Endothelial cell (in vitro differentiated cells): ENCODE measurements at regions not wholly inside any gene's neighbourhood (a gene's known extent, or its start where the extent isn't known, plus 50 kb on each side); places are given as distances from the start of the nearest gene placed in this dataset.

Source experiments
- DNase-seq: peaks from one replicate; pipeline ENCODE4 v3.0.0; 2021; ENCODE audit warnings: low spot score
- H3K27ac Mint-ChIP-seq: one replicate; pipeline ENCODE4 v1.8.0; 2021; ENCODE audit warnings: mixed read lengths, inconsistent platforms; ENCODE audit not compliant: unreplicated experiment
- H3K27me3 Mint-ChIP-seq: one replicate; pipeline ENCODE4 v1.8.0; 2021; ENCODE audit warnings: mild to moderate bottlenecking, moderate library complexity, mixed read lengths, inconsistent platforms; ENCODE audit not compliant: unreplicated experiment
- H3K36me3 Mint-ChIP-seq: one replicate; pipeline ENCODE4 v1.8.0; 2021; ENCODE audit warnings: mild to moderate bottlenecking, low read depth, mixed read lengths, inconsistent platforms; ENCODE audit not compliant: unreplicated experiment
- H3K4me1 Mint-ChIP-seq: one replicate; pipeline ENCODE4 v1.8.0; 2021; ENCODE audit warnings: mild to moderate bottlenecking, mixed read lengths, inconsistent platforms; ENCODE audit not compliant: unreplicated experiment
- H3K4me3 Mint-ChIP-seq: one replicate; pipeline ENCODE4 v1.8.0; 2021; ENCODE audit warnings: mild to moderate bottlenecking, mixed read lengths, inconsistent platforms; ENCODE audit not compliant: unreplicated experiment
- H3K9me3 Mint-ChIP-seq: one replicate; pipeline ENCODE4 v1.8.0; 2021; ENCODE audit warnings: mixed read lengths, inconsistent platforms; ENCODE audit not compliant: unreplicated experiment
- CTCF ChIP-seq: fragments of 200-600 bp; sonication (generic); IDR thresholded peaks from one replicate; pipeline ENCODE4 v1.5.0; 2021; ENCODE audit warnings: antibody characterized with exemption; ENCODE audit not compliant: unreplicated experiment

- Mint-ChIP-seq H3K4me1 (no peaks in the 10 kb centered on the region), H3K27ac (no peak overlapping the region), H3K9me3 (no peaks in the 10 kb centered on the region), H3K36me3 (no peaks in the 10 kb centered on the region), H3K4me3 (no peak overlapping the region), H3K27me3 (no peaks in the 10 kb centered on the region)
- no peak for TF ChIP-seq CTCF
- DNase-seq, result no peak
These were observed 182.9 kb upstream of the MEF2C start for GRCh38 chr5:89065919-89066318.

- no peak for DNase-seq
- no peak overlapping the region for H3K4me3 Mint-ChIP-seq
- no peak overlapping the region for H3K27ac Mint-ChIP-seq
- H3K4me1 Mint-ChIP-seq, result no peaks in the 10 kb centered on the region
- TF ChIP-seq CTCF, result no peak
- H3K9me3 Mint-ChIP-seq, result no peaks in the 10 kb centered on the region
- H3K27me3 Mint-ChIP-seq, result no peaks in the 10 kb centered on the region
- no peaks in the 10 kb centered on the region for H3K36me3 Mint-ChIP-seq
These were observed 181.8 kb upstream of the MEF2C start for GRCh38 chr5:89064736-89065135.

GRCh38 chr5:89064054-89064453 is 181.1 kb upstream of the MEF2C start:
- no peak for DNase-seq
- Mint-ChIP-seq H3K4me3 (no peak overlapping the region), H3K9me3 (no peaks in the 10 kb centered on the region), H3K4me1 (no peaks in the 10 kb centered on the region), H3K27me3 (no peaks in the 10 kb centered on the region), H3K36me3 (no peaks in the 10 kb centered on the region), H3K27ac (no peak overlapping the region)
- no peak for TF ChIP-seq CTCF

GRCh38 chr5:89060768-89061167 is 177.8 kb upstream of the MEF2C start:
- Mint-ChIP-seq H3K36me3 (no peaks in the 10 kb centered on the region), H3K4me3 (no peak overlapping the region), H3K27ac (no peak overlapping the region), H3K27me3 (no peaks in the 10 kb centered on the region), H3K4me1 (no peaks in the 10 kb centered on the region), H3K9me3 (no peaks in the 10 kb centered on the region)
- no peak for DNase-seq
- TF ChIP-seq CTCF, result no peak

GRCh38 chr5:89059274-89059673 is 176.3 kb upstream of the MEF2C start:
- no peak overlapping the region for H3K27ac Mint-ChIP-seq
- no peaks in the 10 kb centered on the region for H3K9me3 Mint-ChIP-seq
- no peak for DNase-seq
- H3K4me1 Mint-ChIP-seq, result no peaks in the 10 kb centered on the region
- no peak for TF ChIP-seq CTCF
- no peaks in the 10 kb centered on the region for H3K36me3 Mint-ChIP-seq
- no peak overlapping the region for H3K4me3 Mint-ChIP-seq
- no peaks in the 10 kb centered on the region for H3K27me3 Mint-ChIP-seq
